Activated T-cell treated with anti-CD3 and anti-CD28 coated beads, Interleukin-2, amount 50 U/mL, for 24 hours (primary cell): ENCODE measurements at regions not wholly inside any gene's neighbourhood (a gene's known extent, or its start where the extent isn't known, plus 50 kb on each side); places are given as distances from the start of the nearest gene placed in this dataset.

Experiments
- DNase-seq: peaks from one replicate; pipeline ENCODE4 v3.0.0-alpha.2; 2020
- H3K27ac Mint-ChIP-seq: 2 replicates; pipeline ENCODE4 v1.8.0; 2020; ENCODE audit warnings: mild to moderate bottlenecking, mixed read lengths
- H3K27me3 Mint-ChIP-seq: 2 replicates; pipeline ENCODE4 v1.8.0; 2020; ENCODE audit warnings: mixed read lengths
- H3K36me3 Mint-ChIP-seq: 2 replicates; pipeline ENCODE4 v1.8.0; 2020; ENCODE audit warnings: low read depth, mixed read lengths
- H3K4me1 Mint-ChIP-seq: 2 replicates; pipeline ENCODE4 v1.8.0; 2020; ENCODE audit warnings: low read depth, mixed read lengths
- H3K4me3 Mint-ChIP-seq: 2 replicates; pipeline ENCODE4 v1.8.0; 2020; ENCODE audit warnings: mild to moderate bottlenecking, moderate library complexity, mixed read lengths
- H3K9me3 Mint-ChIP-seq: 2 replicates; pipeline ENCODE4 v1.8.0; 2020; ENCODE audit warnings: mixed read lengths

- Mint-ChIP-seq H3K9me3 (peaks cover 1% of the 10 kb centered on the region), H3K4me3 (no peak overlapping the region), H3K36me3 (no peaks in the 10 kb centered on the region), H3K27ac (no peak overlapping the region), H3K27me3 (no peaks in the 10 kb centered on the region), H3K4me1 (peaks cover 4% of the 10 kb centered on the region)
- no peak for DNase-seq
Observed at GRCh38 chr2:37543999-37544557, 127.4 kb downstream of the CDC42EP3 start.

- H3K4me3 Mint-ChIP-seq: no peak overlapping the region
- no peaks in the 10 kb centered on the region for H3K9me3 Mint-ChIP-seq
Observed at GRCh38 chr2:37544591-37545031, 126.8 kb downstream of the CDC42EP3 start.

GRCh38 chr2:37549598-37549997 lies 121.8 kb downstream of the CDC42EP3 start:
- H3K4me1 Mint-ChIP-seq: peaks cover 21% of the 10 kb centered on the region
- no peaks in the 10 kb centered on the region for H3K27me3 Mint-ChIP-seq
- no peak overlapping the region for H3K4me3 Mint-ChIP-seq
- no peak for DNase-seq
- no peak overlapping the region for H3K27ac Mint-ChIP-seq
- no peaks in the 10 kb centered on the region for H3K36me3 Mint-ChIP-seq
- H3K9me3 Mint-ChIP-seq: no peaks in the 10 kb centered on the region

More at GRCh38 chr2:37544591-37545031, 126.8 kb downstream of the CDC42EP3 start:
- Mint-ChIP-seq H3K27ac (no peak overlapping the region), H3K36me3 (no peaks in the 10 kb centered on the region), H3K27me3 (no peaks in the 10 kb centered on the region), H3K4me1 (peaks cover 4% of the 10 kb centered on the region)
- DNase-seq: no peak

- H3K4me3 Mint-ChIP-seq: no peak overlapping the region
- H3K9me3 Mint-ChIP-seq: no peaks in the 10 kb centered on the region
- no peaks in the 10 kb centered on the region for H3K27me3 Mint-ChIP-seq
- H3K27ac Mint-ChIP-seq: no peak overlapping the region
- H3K4me1 Mint-ChIP-seq: peaks cover 21% of the 10 kb centered on the region
- DNase-seq: no peak
- no peaks in the 10 kb centered on the region for H3K36me3 Mint-ChIP-seq
Observed at GRCh38 chr2:37550190-37550589, 121.3 kb downstream of the CDC42EP3 start.

GRCh38 chr2:37551783-37552182 lies 119.7 kb downstream of the CDC42EP3 start:
- Mint-ChIP-seq H3K27ac (no peak overlapping the region), H3K27me3 (no peaks in the 10 kb centered on the region), H3K36me3 (no peaks in the 10 kb centered on the region), H3K9me3 (no peaks in the 10 kb centered on the region), H3K4me3 (no peak overlapping the region), H3K4me1 (peaks cover 19% of the 10 kb centered on the region)
- DNase-seq: no peak

GRCh38 chr2:37552339-37552738 lies 119.1 kb downstream of the CDC42EP3 start:
- Mint-ChIP-seq H3K9me3 (no peaks in the 10 kb centered on the region), H3K27ac (no peak overlapping the region), H3K4me1 (peaks cover 19% of the 10 kb centered on the region)

GRCh38 chr2:37553411-37554154 lies 117.9 kb downstream of the CDC42EP3 start:
- Mint-ChIP-seq H3K27me3 (no peaks in the 10 kb centered on the region), H3K4me1 (peaks cover 20% of the 10 kb centered on the region), H3K4me3 (no peak overlapping the region), H3K9me3 (no peaks in the 10 kb centered on the region), H3K36me3 (no peaks in the 10 kb centered on the region), H3K27ac (no peak overlapping the region)
- DNase-seq: no peak

More at GRCh38 chr2:37552339-37552738, 119.1 kb downstream of the CDC42EP3 start:
- Mint-ChIP-seq H3K36me3 (no peaks in the 10 kb centered on the region), H3K27me3 (no peaks in the 10 kb centered on the region), H3K4me3 (no peak overlapping the region)
- DNase-seq: no peak

- Mint-ChIP-seq H3K4me3 (no peak overlapping the region), H3K27me3 (no peaks in the 10 kb centered on the region), H3K9me3 (no peaks in the 10 kb centered on the region)
Observed at GRCh38 chr2:37554155-37554510, 117.3 kb downstream of the CDC42EP3 start.

GRCh38 chr2:37554687-37555086 lies 116.8 kb downstream of the CDC42EP3 start:
- H3K36me3 Mint-ChIP-seq: no peaks in the 10 kb centered on the region
- no peaks in the 10 kb centered on the region for H3K9me3 Mint-ChIP-seq
- DNase-seq: no peak
- H3K4me3 Mint-ChIP-seq: no peak overlapping the region
- H3K27ac Mint-ChIP-seq: no peak overlapping the region
- H3K4me1 Mint-ChIP-seq: peaks cover 22% of the 10 kb centered on the region
- H3K27me3 Mint-ChIP-seq: no peaks in the 10 kb centered on the region

More at GRCh38 chr2:37554155-37554510, 117.3 kb downstream of the CDC42EP3 start:
- DNase-seq: no peak
- H3K36me3 Mint-ChIP-seq: no peaks in the 10 kb centered on the region
- no peak overlapping the region for H3K27ac Mint-ChIP-seq
- peaks cover 22% of the 10 kb centered on the region for H3K4me1 Mint-ChIP-seq

- Mint-ChIP-seq H3K4me3 (no peak overlapping the region), H3K9me3 (no peaks in the 10 kb centered on the region)
- no peak for DNase-seq
Observed at GRCh38 chr2:37555457-37555856, 116.0 kb downstream of the CDC42EP3 start.

GRCh38 chr2:37556256-37556655 lies 115.2 kb downstream of the CDC42EP3 start:
- Mint-ChIP-seq H3K36me3 (no peaks in the 10 kb centered on the region), H3K4me3 (no peak overlapping the region), H3K9me3 (no peaks in the 10 kb centered on the region), H3K27ac (no peak overlapping the region), H3K4me1 (peaks cover 29% of the 10 kb centered on the region), H3K27me3 (no peaks in the 10 kb centered on the region)
- no peak for DNase-seq

More at GRCh38 chr2:37555457-37555856, 116.0 kb downstream of the CDC42EP3 start:
- Mint-ChIP-seq H3K27me3 (no peaks in the 10 kb centered on the region), H3K27ac (no peak overlapping the region), H3K36me3 (no peaks in the 10 kb centered on the region), H3K4me1 (peaks cover 22% of the 10 kb centered on the region)

GRCh38 chr2:37558623-37559022 lies 112.8 kb downstream of the CDC42EP3 start:
- DNase-seq: no peak
- no peaks in the 10 kb centered on the region for H3K36me3 Mint-ChIP-seq
- H3K4me1 Mint-ChIP-seq: peaks cover 35% of the 10 kb centered on the region
- H3K4me3 Mint-ChIP-seq: no peak overlapping the region
- H3K9me3 Mint-ChIP-seq: no peaks in the 10 kb centered on the region
- no peaks in the 10 kb centered on the region for H3K27me3 Mint-ChIP-seq
- no peak overlapping the region for H3K27ac Mint-ChIP-seq

GRCh38 chr2:37560241-37560848 lies 111.1 kb downstream of the CDC42EP3 start:
- Mint-ChIP-seq H3K9me3 (peaks cover 1% of the 10 kb centered on the region), H3K27ac (no peak overlapping the region), H3K36me3 (no peaks in the 10 kb centered on the region), H3K4me1 (peaks cover 36% of the 10 kb centered on the region), H3K4me3 (no peak overlapping the region), H3K27me3 (no peaks in the 10 kb centered on the region)
- no peak for DNase-seq

GRCh38 chr2:37560863-37561614 lies 110.4 kb downstream of the CDC42EP3 start:
- Mint-ChIP-seq H3K4me1 (peaks cover 38% of the 10 kb centered on the region), H3K27me3 (no peaks in the 10 kb centered on the region), H3K36me3 (no peaks in the 10 kb centered on the region), H3K27ac (peak overlapping the region; percentile 76), H3K4me3 (no peak overlapping the region), H3K9me3 (peaks cover 3% of the 10 kb centered on the region)
- no peak for DNase-seq
